ENCODE measurements at regions not wholly inside any gene's neighbourhood (a gene's known extent, or its start where the extent isn't known, plus 50 kb on each side); places are given as distances from the start of the nearest gene placed in this dataset.

DNA sequence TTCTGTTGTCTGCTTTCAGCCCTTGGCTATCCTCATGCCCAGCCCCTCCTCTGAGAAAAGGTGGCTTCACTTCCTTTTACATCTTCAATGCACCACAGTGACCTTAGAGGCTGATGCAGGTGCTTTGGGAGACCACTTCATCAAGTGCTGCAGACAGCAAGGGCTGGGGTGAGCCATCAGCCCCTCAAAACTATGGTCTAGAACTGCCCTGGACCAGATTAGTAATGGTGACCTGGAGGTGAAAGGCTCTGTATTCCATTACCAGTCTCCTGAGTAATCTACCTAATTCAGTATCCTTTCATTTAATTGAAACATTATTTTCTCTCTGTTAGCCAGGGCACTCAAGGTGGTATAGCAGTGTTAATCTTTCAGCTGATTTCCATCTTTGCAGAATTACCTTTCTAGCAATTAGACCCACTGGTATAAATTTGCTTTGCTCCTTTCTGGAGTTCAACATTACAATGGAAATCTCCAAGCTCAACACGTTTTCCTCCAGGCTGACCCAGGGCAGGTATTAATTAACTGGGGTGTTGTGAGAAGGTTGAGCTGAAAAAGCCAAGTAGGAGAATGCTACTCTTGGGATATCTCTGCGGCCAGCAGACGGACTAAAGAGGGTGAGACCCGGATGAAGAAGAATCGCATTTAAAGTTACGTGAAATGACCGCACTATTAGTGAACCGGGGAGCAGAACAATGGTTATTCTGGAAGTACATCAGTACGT lies 469.0 kb downstream of the MEIS1 start:
- TF ChIP-seq CTCF (IDR thresholded peaks at IDR 0.05; ENCODE audit: low read length) (no peak), EZH2 (optimal IDR thresholded peaks at IDR 0.05; ENCODE audit: low read depth, low read length) (no peak), EZH2phosphoT487 (IDR thresholded peaks at IDR 0.05; ENCODE audit: low read length) (no peak)

All from MM.1S (cell line).